Breast epithelium (tissue), 3 donors: ENCODE measurements at regions not wholly inside any gene's neighbourhood (a gene's known extent, or its start where the extent isn't known, plus 50 kb on each side); places are given as distances from the start of the nearest gene placed in this dataset.

Experiments used
- POLR2AphosphoS5 ChIP-seq, 3 donors: sonication (generic); formaldehyde crosslinking; IDR thresholded peaks; one replicate each; pipeline ENCODE4 v1.6.1; 2017; ENCODE audit warnings: antibody characterized with exemption in 3 of 3
- TF ChIP-seq, protein P1 (sequence below), 3 donors: fragments of 450-650 bp; IDR thresholded peaks; one replicate each; pipeline ENCODE4 v1.5.1; 2016 to 2017; ENCODE audit warnings: antibody characterized with exemption in 3 of 3, mild to moderate bottlenecking in 3 of 3, moderate library complexity in 3 of 3

GRCh38 chr3:132159145-132159544 is 124.3 kb upstream of the CPNE4 start:
- TF ChIP-seq, protein P1, sequence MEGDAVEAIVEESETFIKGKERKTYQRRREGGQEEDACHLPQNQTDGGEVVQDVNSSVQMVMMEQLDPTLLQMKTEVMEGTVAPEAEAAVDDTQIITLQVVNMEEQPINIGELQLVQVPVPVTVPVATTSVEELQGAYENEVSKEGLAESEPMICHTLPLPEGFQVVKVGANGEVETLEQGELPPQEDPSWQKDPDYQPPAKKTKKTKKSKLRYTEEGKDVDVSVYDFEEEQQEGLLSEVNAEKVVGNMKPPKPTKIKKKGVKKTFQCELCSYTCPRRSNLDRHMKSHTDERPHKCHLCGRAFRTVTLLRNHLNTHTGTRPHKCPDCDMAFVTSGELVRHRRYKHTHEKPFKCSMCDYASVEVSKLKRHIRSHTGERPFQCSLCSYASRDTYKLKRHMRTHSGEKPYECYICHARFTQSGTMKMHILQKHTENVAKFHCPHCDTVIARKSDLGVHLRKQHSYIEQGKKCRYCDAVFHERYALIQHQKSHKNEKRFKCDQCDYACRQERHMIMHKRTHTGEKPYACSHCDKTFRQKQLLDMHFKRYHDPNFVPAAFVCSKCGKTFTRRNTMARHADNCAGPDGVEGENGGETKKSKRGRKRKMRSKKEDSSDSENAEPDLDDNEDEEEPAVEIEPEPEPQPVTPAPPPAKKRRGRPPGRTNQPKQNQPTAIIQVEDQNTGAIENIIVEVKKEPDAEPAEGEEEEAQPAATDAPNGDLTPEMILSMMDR (IDR thresholded peaks at IDR 0.05), result no peak
- no peak for TF ChIP-seq POLR2AphosphoS5 (IDR thresholded peaks at IDR 0.05)
